IMR-90 (cell line): ENCODE measurements at regions not wholly inside any gene's neighbourhood (a gene's known extent, or its start where the extent isn't known, plus 50 kb on each side); places are given as distances from the start of the nearest gene placed in this dataset.

Experiments
- ATAC-seq: fragments of 200-7000 bp; cut with Tn5 transposase; 2 replicates; pipeline ENCODE4 v1.9.1; 2020; ENCODE audit warnings: low read depth, mild to moderate bottlenecking, moderate library complexity
- BruUV-seq: library from RNA; stranded (reverse); fragments of 400-500 nt; replicated peaks from 2 replicates; lab custom pipeline; 2021; lab: Mats Ljungman, UMichigan
- CTCF ChIA-PET: fragments of 300-600 bp; formaldehyde crosslinking; extraction: SDS; loops from one replicate; lab custom pipeline; 2021; ENCODE audit warnings: antibody characterized with exemption; lab: Yijun Ruan, JAX
- POLR2A ChIA-PET: fragments of 300-600 bp; sonication (Branson Sonifier 250); formaldehyde crosslinking; loops from one replicate; lab custom pipeline; 2022; ENCODE audit warnings: antibody characterized with exemption; ENCODE audit not compliant: unreplicated experiment; lab: Charles Lee
- DNase-seq: peaks from one replicate; pipeline ENCODE4 v3.0.0; 2013
- H2AFZ ChIP-seq: replicated peaks from 2 replicates; pipeline ENCODE3; 2013; ENCODE audit warnings: low read length, mild to moderate bottlenecking; ENCODE audit not compliant: poor library complexity
- H2AK5ac ChIP-seq: 2 replicates; pipeline ENCODE4 v1.6.1; 2013; ENCODE audit warnings: low read depth, low read length, inconsistent platforms
- H2AK9ac ChIP-seq: replicated peaks from 2 replicates; pipeline ENCODE3; 2013; ENCODE audit warnings: mild to moderate bottlenecking, low read depth, low read length, moderate library complexity; ENCODE audit not compliant: poor library complexity
- H2BK120ac ChIP-seq: 2 replicates; pipeline ENCODE4 v1.6.1; 2013; ENCODE audit warnings: low read depth, low read length, inconsistent platforms
- H2BK15ac ChIP-seq: 3 replicates; pipeline ENCODE4 v1.6.1; 2013; ENCODE audit warnings: low read depth, low read length, inconsistent platforms
- H2BK20ac ChIP-seq: 2 replicates; pipeline ENCODE4 v1.6.1; 2013; ENCODE audit warnings: low read depth, mild to moderate bottlenecking, inconsistent platforms, low read length, moderate library complexity
- H2BK5ac ChIP-seq: 2 replicates; pipeline ENCODE4 v1.6.1; 2013; ENCODE audit warnings: mild to moderate bottlenecking, low read depth, low read length, inconsistent platforms; ENCODE audit not compliant: poor library complexity, severe bottlenecking
- H3K14ac ChIP-seq: replicated peaks from 2 replicates; pipeline ENCODE4 v1.6.1; 2013; ENCODE audit warnings: low read depth, low read length, inconsistent platforms
- H3K18ac ChIP-seq: 2 replicates; pipeline ENCODE4 v1.6.1; 2013; ENCODE audit warnings: low read depth, low read length, control low read depth
- H3K23ac ChIP-seq: 2 replicates; pipeline ENCODE4 v1.6.1; 2013; ENCODE audit warnings: low read depth, low read length, inconsistent platforms
- H3K27ac ChIP-seq: 2 replicates; pipeline ENCODE4 v1.5.1; 2013; ENCODE audit warnings: mild to moderate bottlenecking, control low read depth, low read length; ENCODE audit not compliant: insufficient read depth
- H3K27me3 ChIP-seq: 2 replicates; pipeline ENCODE4 v1.6.1; 2013; ENCODE audit warnings: low read length; ENCODE audit not compliant: control insufficient read depth, insufficient read depth
- H3K36me3 ChIP-seq: 2 replicates; pipeline ENCODE4 v1.6.1; 2013; ENCODE audit warnings: low read length, mixed read lengths; ENCODE audit not compliant: control insufficient read depth, insufficient read depth
- H3K4ac ChIP-seq: 2 replicates; pipeline ENCODE4 v1.6.1; 2013; ENCODE audit warnings: low read depth, low read length, inconsistent platforms
- H3K4me1 ChIP-seq: 2 replicates; pipeline ENCODE4 v1.6.1; 2013; ENCODE audit warnings: low read length, mixed read lengths; ENCODE audit not compliant: control insufficient read depth, insufficient read depth
- H3K4me2 ChIP-seq: 2 replicates; pipeline ENCODE4 v1.6.1; 2013; ENCODE audit warnings: low read depth, mild to moderate bottlenecking, control low read depth, low read length, moderate library complexity
- H3K4me3 ChIP-seq: 2 replicates; pipeline ENCODE4 v1.5.1; 2013; ENCODE audit warnings: low read depth, mild to moderate bottlenecking, control low read depth, low read length, moderate library complexity; ENCODE audit not compliant: insufficient read depth
- H3K56ac ChIP-seq: 2 replicates; pipeline ENCODE4 v1.6.1; 2013; ENCODE audit warnings: low read length, inconsistent platforms; ENCODE audit not compliant: insufficient read depth; ENCODE audit errors: extremely low read depth
- H3K79me1 ChIP-seq, 2 experiments: 2 replicates each; pipeline ENCODE4 v1.6.1; 2013; ENCODE audit warnings: low read length in 2 of 2, inconsistent platforms in 1 of 2, low read depth in 1 of 2
- H3K9ac ChIP-seq: 2 replicates; pipeline ENCODE4 v1.6.1; 2013; ENCODE audit warnings: low read depth, low read length, control low read depth
- H3K9me1 ChIP-seq: 2 replicates; pipeline ENCODE4 v1.6.1; 2013; ENCODE audit warnings: low read length, inconsistent platforms; ENCODE audit not compliant: insufficient read depth
- H3K9me3 ChIP-seq: 2 replicates; pipeline ENCODE4 v1.6.1; 2013; ENCODE audit warnings: low read length; ENCODE audit not compliant: control insufficient read depth, insufficient read depth
- H4K20me1 ChIP-seq: 2 replicates; pipeline ENCODE4 v1.6.1; 2013; ENCODE audit warnings: low read length, inconsistent platforms; ENCODE audit not compliant: insufficient read depth
- H4K5ac ChIP-seq: 2 replicates; pipeline ENCODE4 v1.6.1; 2013; ENCODE audit warnings: mild to moderate bottlenecking, low read depth, low read length, control low read depth
- H4K8ac ChIP-seq, 2 experiments: 2 replicates each; pipeline ENCODE4 v1.6.1; 2013; ENCODE audit warnings: low read depth in 2 of 2, low read length in 2 of 2, control low read depth in 1 of 2, inconsistent platforms in 1 of 2
- H4K91ac ChIP-seq: 2 replicates; pipeline ENCODE4 v1.6.1; 2013; ENCODE audit warnings: low read depth, low read length, inconsistent platforms; ENCODE audit not compliant: insufficient read depth
- CEBPB ChIP-seq: IDR thresholded peaks from 2 replicates; pipeline ENCODE4 v1.6.1; 2012; ENCODE audit warnings: low read depth, low read length, improper control_type of control experiment
- MAFK ChIP-seq: IDR thresholded peaks from 2 replicates; pipeline ENCODE4 v1.6.1; 2012; ENCODE audit warnings: low read depth, low read length, improper control_type of control experiment
- MAZ ChIP-seq: IDR thresholded peaks from 2 replicates; pipeline ENCODE4 v1.6.1; 2012; ENCODE audit warnings: low read depth, mild to moderate bottlenecking, low read length, improper control_type of control experiment, moderate library complexity, borderline replicate concordance
- MXI1 ChIP-seq: IDR thresholded peaks from 2 replicates; pipeline ENCODE4 v1.6.1; 2012; ENCODE audit warnings: low read depth, mild to moderate bottlenecking, low read length, moderate library complexity, borderline replicate concordance
- NFE2L2 ChIP-seq: fragments of 150-350 bp; IDR thresholded peaks from 2 replicates; pipeline ENCODE4 v1.6.1; 2016; ENCODE audit warnings: low read depth, mild to moderate bottlenecking, low read length
- RFX5 ChIP-seq: IDR thresholded peaks from 2 replicates; pipeline ENCODE4 v1.8.0; 2012; ENCODE audit warnings: low read depth, mild to moderate bottlenecking, low read length, moderate library complexity
- WGBS, 2 experiments: methylation state at CpG; one replicate each; pipeline versions ENCODE4 v1.1.5 to v1.1.7; 2013; ENCODE audit warnings: missing lambda C conversion rate in 2 of 2; ENCODE audit not compliant: insufficient read length in 1 of 2; ENCODE audit errors: extremely low coverage in 2 of 2; 5-methylcytosine and 5-hydroxymethylcytosine counted together
- dilution Hi-C: fragments of 300-500 bp; cut with HindIII; formaldehyde crosslinking; loops from one replicate; pipeline ENCODE4 v1.14.3; 2018; ENCODE audit warnings: low sequenced_read_pairs; ENCODE audit not compliant: unreplicated experiment
- in situ Hi-C: fragments of 300-500 bp; cut with MboI; formaldehyde crosslinking; loops from 3 replicates; pipeline ENCODE4 v1.14.3; 2019; ENCODE audit warnings: low sequenced_read_pairs, inconsistent platforms, mixed read lengths
- intact Hi-C: fragments of 100-400 bp; cut with micrococcal nuclease; formaldehyde crosslinking; loops from 2 replicates; pipeline ENCODE4 v1.10.0; 2022
- TF ChIP-seq, protein P1 (sequence below): fragments of 150-350 bp; IDR thresholded peaks from 2 replicates; pipeline ENCODE4 v1.6.1; 2016; ENCODE audit warnings: low read depth, mild to moderate bottlenecking, low read length, moderate library complexity, borderline replicate concordance
- TF ChIP-seq, protein P2 (sequence below): conservative IDR thresholded peaks from 2 replicates; pipeline ENCODE4 v1.5.1; 2012; ENCODE audit warnings: mild to moderate bottlenecking, low read depth, low read length, improper control_type of control experiment

DNA sequence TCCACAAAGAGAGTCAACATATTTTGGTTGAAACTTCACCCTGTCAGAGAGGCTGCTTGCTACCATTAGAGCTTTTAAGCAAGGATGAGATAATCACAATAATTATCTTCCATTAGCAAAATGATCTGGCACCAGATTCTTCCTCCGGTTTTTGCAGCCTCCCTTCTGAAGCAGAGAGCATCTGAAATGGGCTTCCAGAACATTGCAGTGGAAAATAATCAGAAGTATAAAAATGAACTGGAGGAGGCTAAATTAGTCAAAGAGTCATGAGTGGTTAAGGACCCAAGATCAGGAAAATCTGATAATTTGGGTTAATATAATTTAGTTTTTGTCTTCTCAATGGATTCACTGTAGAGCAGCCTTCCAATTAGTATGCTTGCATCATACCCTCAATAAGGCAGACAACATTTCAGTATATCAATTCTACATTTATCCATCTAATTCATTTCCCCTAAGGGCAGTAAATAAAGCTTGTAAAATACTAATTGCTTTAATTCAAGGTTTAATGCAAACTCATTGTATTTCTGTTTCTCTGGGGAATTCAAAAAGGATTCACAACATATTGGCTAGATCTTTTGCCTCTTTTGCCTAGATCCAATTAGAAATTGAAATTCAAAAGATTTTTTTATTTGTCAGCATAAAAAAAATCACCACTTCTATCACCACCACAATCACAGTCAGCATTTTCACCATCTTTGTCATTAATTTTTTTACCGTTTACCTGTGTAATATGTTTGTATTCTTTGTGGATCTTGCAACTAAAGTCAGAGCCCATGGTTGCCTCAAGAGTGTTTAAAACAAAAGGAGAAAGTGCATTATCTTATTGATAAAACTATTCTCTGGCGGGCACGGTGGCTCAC is 537.2 kb upstream of the DCC start:
- no peak overlapping the region for H2AK5ac ChIP-seq
- H3K4me3 ChIP-seq: no peak overlapping the region
- H4K91ac ChIP-seq: no peak overlapping the region
- no peak overlapping the region for H3K4ac ChIP-seq
- no peak overlapping the region for H2BK120ac ChIP-seq
- no peak overlapping the region for H2BK15ac ChIP-seq
- no peaks in the 10 kb centered on the region for H3K79me1 ChIP-seq
- TF ChIP-seq MAFK (peak; percentile 25; the same call in 1 of the 2 replicates), MAZ (no peak), NFE2L2 (no peak), RFX5 (no peak), MXI1 (no peak), CEBPB (no peak)
- TF ChIP-seq, protein P1, sequence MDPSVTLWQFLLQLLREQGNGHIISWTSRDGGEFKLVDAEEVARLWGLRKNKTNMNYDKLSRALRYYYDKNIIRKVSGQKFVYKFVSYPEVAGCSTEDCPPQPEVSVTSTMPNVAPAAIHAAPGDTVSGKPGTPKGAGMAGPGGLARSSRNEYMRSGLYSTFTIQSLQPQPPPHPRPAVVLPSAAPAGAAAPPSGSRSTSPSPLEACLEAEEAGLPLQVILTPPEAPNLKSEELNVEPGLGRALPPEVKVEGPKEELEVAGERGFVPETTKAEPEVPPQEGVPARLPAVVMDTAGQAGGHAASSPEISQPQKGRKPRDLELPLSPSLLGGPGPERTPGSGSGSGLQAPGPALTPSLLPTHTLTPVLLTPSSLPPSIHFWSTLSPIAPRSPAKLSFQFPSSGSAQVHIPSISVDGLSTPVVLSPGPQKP: no peak
- TF ChIP-seq, protein P2, sequence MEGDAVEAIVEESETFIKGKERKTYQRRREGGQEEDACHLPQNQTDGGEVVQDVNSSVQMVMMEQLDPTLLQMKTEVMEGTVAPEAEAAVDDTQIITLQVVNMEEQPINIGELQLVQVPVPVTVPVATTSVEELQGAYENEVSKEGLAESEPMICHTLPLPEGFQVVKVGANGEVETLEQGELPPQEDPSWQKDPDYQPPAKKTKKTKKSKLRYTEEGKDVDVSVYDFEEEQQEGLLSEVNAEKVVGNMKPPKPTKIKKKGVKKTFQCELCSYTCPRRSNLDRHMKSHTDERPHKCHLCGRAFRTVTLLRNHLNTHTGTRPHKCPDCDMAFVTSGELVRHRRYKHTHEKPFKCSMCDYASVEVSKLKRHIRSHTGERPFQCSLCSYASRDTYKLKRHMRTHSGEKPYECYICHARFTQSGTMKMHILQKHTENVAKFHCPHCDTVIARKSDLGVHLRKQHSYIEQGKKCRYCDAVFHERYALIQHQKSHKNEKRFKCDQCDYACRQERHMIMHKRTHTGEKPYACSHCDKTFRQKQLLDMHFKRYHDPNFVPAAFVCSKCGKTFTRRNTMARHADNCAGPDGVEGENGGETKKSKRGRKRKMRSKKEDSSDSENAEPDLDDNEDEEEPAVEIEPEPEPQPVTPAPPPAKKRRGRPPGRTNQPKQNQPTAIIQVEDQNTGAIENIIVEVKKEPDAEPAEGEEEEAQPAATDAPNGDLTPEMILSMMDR: no peak
- H3K36me3 ChIP-seq: no peaks in the 10 kb centered on the region
- H3K4me2 ChIP-seq: no peak overlapping the region
- H2BK5ac ChIP-seq: no peak overlapping the region
- no peak overlapping the region for H3K23ac ChIP-seq
- no CpG with 5 or more reads among the region's 4 CpGs for WGBS, 2 experiments
- no peaks in the 10 kb centered on the region for H3K4me1 ChIP-seq
- in situ Hi-C loops (no loop called here), intact Hi-C loops (no loop called here), dilution Hi-C loops (no loop called here)
- no peaks in the 10 kb centered on the region for H4K20me1 ChIP-seq
- H3K27me3 ChIP-seq: no peaks in the 10 kb centered on the region
- ChIA-PET POLR2A (no interaction called here), CTCF (interaction anchor here (0.6 kb wide), 1 partner anchor 194 kb away, joined by 3 read pairs; no protein-coding TSS in a partner anchor)
- no peak overlapping the region for H4K8ac ChIP-seq
- no peak overlapping the region for H4K5ac ChIP-seq
- H3K14ac ChIP-seq: no peak overlapping the region
- no peaks in the 10 kb centered on the region for H3K9me1 ChIP-seq
- DNase-seq (no peak), ATAC-seq (no peak)
- H3K18ac ChIP-seq: no peak overlapping the region
- no peak overlapping the region for H2BK20ac ChIP-seq
- H3K9ac ChIP-seq: no peak overlapping the region
- BruUV-seq: no TSS peak
- H3K9me3 ChIP-seq: no peaks in the 10 kb centered on the region
- H3K27ac ChIP-seq: no peak overlapping the region
- no peak overlapping the region for H3K56ac ChIP-seq
- H2AFZ ChIP-seq: no peak overlapping the region
- no peak overlapping the region for H2AK9ac ChIP-seq
